Naive thymus-derived CD4-positive, alpha-beta T cell (primary cell): ENCODE measurements at regions not wholly inside any gene's neighbourhood (a gene's known extent, or its start where the extent isn't known, plus 50 kb on each side); places are given as distances from the start of the nearest gene placed in this dataset.

ENCODE experiments used
- ATAC-seq: fragments of 150-1000 bp; cut with Tn5 transposase; 2 replicates; pipeline ENCODE4 v1.10.0; 2021; ENCODE audit warnings: mild to moderate bottlenecking, moderate library complexity
- CTCF ChIA-PET: fragments of 350-600 bp; sonication (Branson Sonifier 250); formaldehyde crosslinking; loops from one replicate; lab custom pipeline; 2021; ENCODE audit warnings: antibody characterized with exemption; lab: Charles Lee
- POLR2A ChIA-PET: fragments of 350-600 bp; sonication (Branson Sonifier 250); formaldehyde crosslinking; loops from one replicate; lab custom pipeline; 2021; ENCODE audit warnings: antibody characterized with exemption, inconsistent platforms; lab: Charles Lee
- DNase-seq, 9 donors: peaks; one replicate each; pipeline versions ENCODE4 v3.0.0 to v3.0.0-alpha.2; 2020 to 2022; ENCODE audit warnings: mixed read lengths in 1 of 9
- H3K27ac ChIP-seq: one replicate; pipeline ENCODE4 v1.7.0; 2013; ENCODE audit warnings: mild to moderate bottlenecking, low read depth, low read length, moderate library complexity
- H3K27me3 ChIP-seq, 2 donors: one replicate each; pipeline ENCODE4 v1.7.0; 2013; ENCODE audit warnings: low read length in 2 of 2, mild to moderate bottlenecking in 2 of 2, moderate library complexity in 2 of 2; ENCODE audit not compliant: control insufficient read depth in 2 of 2, insufficient read depth in 2 of 2
- H3K36me3 ChIP-seq, 3 experiments: 1 replicate in 2 of 3; 2 replicates in 1 of 3; pipeline ENCODE4 v1.7.0; 2013; ENCODE audit warnings: low read length in 3 of 3, mild to moderate bottlenecking in 3 of 3, moderate library complexity in 1 of 3; ENCODE audit not compliant: insufficient read depth in 3 of 3, control insufficient read depth in 2 of 3
- H3K4me1 ChIP-seq, 2 donors: one replicate each; pipeline ENCODE4 v1.7.0; 2013; ENCODE audit warnings: low read length in 2 of 2, mild to moderate bottlenecking in 2 of 2, moderate library complexity in 1 of 2; ENCODE audit not compliant: control insufficient read depth in 2 of 2, insufficient read depth in 2 of 2
- H3K4me3 ChIP-seq: 2 replicates; pipeline ENCODE4 v1.7.0; 2013; ENCODE audit warnings: mild to moderate bottlenecking, low read length
- H3K9me3 ChIP-seq, 3 experiments: 1 replicate in 2 of 3; 2 replicates in 1 of 3; pipeline ENCODE4 v1.7.0; 2013; ENCODE audit warnings: low read length in 3 of 3; ENCODE audit not compliant: control insufficient read depth in 2 of 3
- H3K27ac Mint-ChIP-seq, 9 donors: one replicate each; pipeline ENCODE4 v1.8.0; 2020 to 2022; ENCODE audit warnings: mixed read lengths in 9 of 9, mild to moderate bottlenecking in 8 of 9, moderate library complexity in 5 of 9, inconsistent platforms in 2 of 9
- H3K27me3 Mint-ChIP-seq, 5 donors: one replicate each; pipeline ENCODE4 v1.8.0; 2021 to 2022; ENCODE audit warnings: mixed read lengths in 5 of 5, mild to moderate bottlenecking in 1 of 5
- H3K36me3 Mint-ChIP-seq, 5 donors: one replicate each; pipeline ENCODE4 v1.8.0; 2020 to 2022; ENCODE audit warnings: mixed read lengths in 5 of 5, mild to moderate bottlenecking in 3 of 5, inconsistent platforms in 1 of 5
- H3K4me1 Mint-ChIP-seq, 7 donors: one replicate each; pipeline ENCODE4 v1.8.0; 2020 to 2022; ENCODE audit warnings: mixed read lengths in 7 of 7, mild to moderate bottlenecking in 3 of 7, inconsistent platforms in 1 of 7
- H3K4me3 Mint-ChIP-seq, 10 donors: one replicate each; pipeline ENCODE4 v1.8.0; 2020 to 2022; ENCODE audit warnings: mild to moderate bottlenecking in 10 of 10, mixed read lengths in 10 of 10, moderate library complexity in 6 of 10, inconsistent platforms in 2 of 10
- H3K9me3 Mint-ChIP-seq, 11 donors: one replicate each; pipeline ENCODE4 v1.8.0; 2020 to 2022; ENCODE audit warnings: mixed read lengths in 11 of 11, mild to moderate bottlenecking in 4 of 11, inconsistent platforms in 1 of 11, moderate library complexity in 1 of 11
- intact Hi-C, 2 donors: fragments of 100-400 bp; cut with micrococcal nuclease; formaldehyde crosslinking; loops; one replicate each; pipeline ENCODE4 v1.15.1; 2023

GRCh38 chr11:69918231-69918937 lies 99.2 kb upstream of the FGF3 start:
- Histone ChIP-seq H3K4me1 (no peaks in the 10 kb centered on the region), H3K27ac (no peak overlapping the region), H3K4me3 (no peak overlapping the region), H3K9me3 (no peaks in the 10 kb centered on the region), H3K27me3 (no peaks in the 10 kb centered on the region), H3K36me3 (no peaks in the 10 kb centered on the region)
- H3K9me3 Mint-ChIP-seq: peaks cover 0 to 3% (median 0%) of the 10 kb centered on the region in 11 donors
- no peak overlapping the region for H3K4me3 Mint-ChIP-seq
- H3K27ac Mint-ChIP-seq: no peak overlapping the region
- DNase-seq: no peak
- peaks cover 9 to 59% (median 31%) of the 10 kb centered on the region in 5 donors for H3K27me3 Mint-ChIP-seq
- CTCF ChIA-PET: interaction anchor here (1.2 kb wide), 2 partner anchors 278 to 280 kb away, joined by 3 to 8 read pairs; no protein-coding TSS in a partner anchor
- POLR2A ChIA-PET: no interaction called here
- H3K36me3 Mint-ChIP-seq: no peaks in the 10 kb centered on the region
- peaks cover 0 to 5% (median 0%) of the 10 kb centered on the region in 7 donors for H3K4me1 Mint-ChIP-seq
- ATAC-seq: no peak
- intact Hi-C loops: loop anchor here in 1 of 2 donors (1.0 kb wide), 1 partner anchor 278 kb away; no protein-coding TSS in a partner anchor

GRCh38 chr11:69918938-69919650 lies 99.9 kb upstream of the FGF3 start:
- peak; percentile 65 for ATAC-seq
- DNase-seq: peak; percentile 25 to 83 (median 56)
- Mint-ChIP-seq H3K4me1 (peaks cover 0 to 5% (median 0%) of the 10 kb centered on the region in 7 donors), H3K9me3 (peaks cover 0 to 3% (median 0%) of the 10 kb centered on the region in 11 donors), H3K27me3 (peaks cover 13 to 66% (median 36%) of the 10 kb centered on the region in 5 donors), H3K4me3 (no peak overlapping the region), H3K27ac (no peak overlapping the region), H3K36me3 (no peaks in the 10 kb centered on the region)
- no peak overlapping the region for H3K27ac ChIP-seq
- H3K4me3 ChIP-seq: no peak overlapping the region
- H3K36me3 ChIP-seq: no peaks in the 10 kb centered on the region
- intact Hi-C loops: loop anchor here (1.0 kb wide), 1 partner anchor 277 kb away; no protein-coding TSS in a partner anchor
- no peaks in the 10 kb centered on the region for H3K27me3 ChIP-seq
- no peaks in the 10 kb centered on the region for H3K9me3 ChIP-seq
- no peaks in the 10 kb centered on the region for H3K4me1 ChIP-seq
- CTCF ChIA-PET: interaction anchor here (1.2 kb wide), 2 partner anchors 277 to 280 kb away, joined by 3 to 8 read pairs; no protein-coding TSS in a partner anchor
- POLR2A ChIA-PET: no interaction called here

DNA sequence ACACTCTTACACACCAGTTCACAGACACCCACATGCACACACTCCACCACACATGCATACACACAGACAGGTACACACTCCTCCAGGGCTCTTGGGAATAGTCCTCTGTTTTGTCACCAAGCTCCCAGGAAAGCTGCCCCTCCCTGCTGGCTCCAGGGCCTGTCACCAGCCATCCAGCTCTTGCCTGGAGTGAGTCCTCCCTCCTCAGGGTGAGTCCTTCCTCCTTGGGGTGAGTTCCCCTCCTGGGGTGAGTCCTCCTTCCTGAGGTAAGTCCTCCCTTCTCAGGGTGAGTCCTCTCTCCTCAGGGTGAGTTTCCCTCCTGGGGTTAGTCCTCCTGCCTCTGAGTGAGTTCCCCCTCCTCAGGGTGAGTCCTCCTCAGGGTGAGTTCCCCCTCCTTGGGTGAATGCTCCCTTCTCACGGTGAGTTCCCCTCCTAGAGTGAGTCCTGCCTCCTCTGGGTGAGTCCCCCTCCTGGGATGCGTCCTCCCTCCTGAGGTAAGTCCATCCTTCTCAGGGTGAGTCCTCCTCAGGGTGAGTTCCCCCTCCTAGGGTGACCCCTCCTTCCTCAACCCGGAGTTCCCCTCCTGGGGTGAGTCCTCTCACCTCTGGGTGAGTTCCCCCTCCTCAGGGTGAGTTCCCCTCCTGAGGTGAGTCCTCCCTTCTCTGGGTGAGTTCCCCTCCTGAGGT lies 100.6 kb upstream of the FGF3 start:
- peak; percentile 26 for ATAC-seq
- Mint-ChIP-seq H3K4me3 (no peak overlapping the region), H3K36me3 (peaks cover 0 to 3% (median 0%) of the 10 kb centered on the region in 5 donors), H3K9me3 (peaks cover 0 to 3% (median 0%) of the 10 kb centered on the region in 11 donors), H3K27me3 (peaks cover 19 to 72% (median 43%) of the 10 kb centered on the region in 5 donors), H3K4me1 (peaks cover 0 to 10% (median 4%) of the 10 kb centered on the region in 7 donors), H3K27ac (no peak overlapping the region)
- ChIA-PET POLR2A (no interaction called here), CTCF (no interaction called here)
- no peak overlapping the region for H3K27ac ChIP-seq
- H3K9me3 ChIP-seq: no peaks in the 10 kb centered on the region
- H3K27me3 ChIP-seq: peaks cover 0 to 4% of the 10 kb centered on the region in 2 donors
- no peak overlapping the region for H3K4me3 ChIP-seq
- H3K4me1 ChIP-seq: no peaks in the 10 kb centered on the region
- intact Hi-C loops: loop anchor here in 1 of 2 donors (1.0 kb wide), 1 partner anchor 276 kb away; no protein-coding TSS in a partner anchor
- no peak for DNase-seq
- no peaks in the 10 kb centered on the region for H3K36me3 ChIP-seq

DNA sequence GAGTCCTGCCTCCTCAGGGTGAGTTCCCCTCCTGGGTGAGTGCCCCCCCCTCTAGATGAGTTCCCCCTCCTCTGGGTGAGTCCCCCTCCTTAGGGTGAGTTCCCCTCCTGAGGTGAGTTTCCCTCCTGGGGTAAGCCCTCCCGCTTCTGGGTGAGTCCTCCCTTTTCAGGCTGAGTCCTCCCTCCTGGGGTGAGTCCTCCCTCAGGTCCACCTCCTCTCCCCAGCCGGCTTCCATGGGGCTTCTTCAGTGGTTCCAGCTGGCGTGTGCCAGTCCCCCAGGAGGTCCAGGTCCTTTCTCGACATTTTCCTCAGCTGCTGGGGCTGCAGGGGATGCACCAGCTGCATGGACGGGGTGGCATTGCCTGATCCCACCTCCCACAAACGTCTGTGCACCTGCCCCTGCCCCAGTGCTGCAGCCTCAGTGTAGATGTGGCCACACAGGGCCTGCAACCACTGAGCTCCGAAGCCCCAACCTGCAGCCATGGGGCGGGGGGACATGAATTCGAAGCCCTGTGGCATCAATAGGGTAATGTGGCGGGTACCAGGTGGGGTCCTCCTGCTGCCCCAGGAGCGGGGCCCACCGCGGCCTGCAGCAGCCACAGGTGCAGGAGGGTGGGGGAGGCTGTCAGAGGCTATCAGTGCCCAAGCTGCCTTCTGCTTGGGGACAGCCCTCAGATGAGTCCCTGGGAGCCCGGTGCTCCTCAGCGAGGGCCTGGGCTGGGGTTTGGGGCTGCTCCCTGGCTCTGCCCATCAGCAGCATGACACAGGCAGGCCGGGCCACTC lies 101.3 kb upstream of the FGF3 start:
- DNase-seq: no peak
- Histone ChIP-seq H3K36me3 (no peaks in the 10 kb centered on the region), H3K27me3 (peaks cover 0 to 5% of the 10 kb centered on the region in 2 donors), H3K4me3 (no peak overlapping the region), H3K4me1 (no peaks in the 10 kb centered on the region), H3K27ac (no peak overlapping the region), H3K9me3 (no peaks in the 10 kb centered on the region)
- H3K4me3 Mint-ChIP-seq: no peak overlapping the region
- peaks cover 3 to 13% (median 8%) of the 10 kb centered on the region in 7 donors for H3K4me1 Mint-ChIP-seq
- intact Hi-C loops: no loop called here
- H3K27me3 Mint-ChIP-seq: peaks cover 24 to 72% (median 44%) of the 10 kb centered on the region in 5 donors
- ATAC-seq: peak; percentile 16
- H3K36me3 Mint-ChIP-seq: peaks cover 0 to 3% (median 0%) of the 10 kb centered on the region in 5 donors
- POLR2A ChIA-PET: no interaction called here
- CTCF ChIA-PET: no interaction called here
- peaks cover 0 to 2% (median 0%) of the 10 kb centered on the region in 11 donors for H3K9me3 Mint-ChIP-seq
- H3K27ac Mint-ChIP-seq: no peak overlapping the region

DNA sequence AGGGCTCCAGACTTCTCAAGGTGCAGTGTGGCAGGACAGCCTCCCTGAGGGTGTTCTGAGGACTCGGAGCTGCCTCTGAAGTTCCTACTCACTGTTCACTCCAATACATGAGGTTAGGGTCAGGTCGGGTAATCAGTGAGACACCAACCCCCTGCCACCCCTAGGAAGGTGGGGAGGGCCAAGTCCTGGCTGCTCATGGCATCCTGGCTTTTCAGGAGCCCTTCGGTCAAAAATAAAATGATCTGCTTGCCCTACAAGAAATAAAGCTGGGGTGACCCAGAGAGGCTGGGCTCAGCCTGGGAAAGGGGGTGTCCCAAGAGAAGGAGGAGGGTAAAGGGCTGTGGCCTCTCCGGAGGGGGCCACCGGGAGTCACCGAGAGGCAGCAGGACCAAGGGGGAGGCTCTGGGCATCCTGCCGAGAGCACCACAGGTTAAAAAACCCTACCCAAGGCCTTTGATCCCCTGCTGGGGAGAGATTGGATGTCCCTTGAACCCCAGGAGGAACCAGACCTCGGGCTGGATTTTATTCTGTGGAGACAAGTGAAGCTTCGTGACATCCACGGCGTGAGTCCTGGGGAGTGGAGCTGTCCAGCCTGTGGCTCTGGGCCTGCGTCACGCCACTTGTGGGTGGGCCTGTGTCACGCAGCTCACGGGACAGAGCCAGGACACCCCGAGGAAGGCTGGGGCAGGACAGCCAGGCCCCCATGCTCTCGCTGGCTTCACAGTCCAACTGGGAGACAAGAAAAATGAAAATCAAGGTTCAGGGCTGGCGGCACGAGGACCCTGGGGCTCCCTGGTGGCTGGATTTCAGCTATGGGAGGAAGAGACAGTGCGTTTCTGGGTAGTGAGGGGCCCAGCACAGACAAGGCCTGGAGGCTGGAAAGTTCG lies 102.2 kb upstream of the FGF3 start:
- intact Hi-C loops: no loop called here
- peaks cover 0 to 5% of the 10 kb centered on the region in 2 donors for H3K27me3 ChIP-seq
- Mint-ChIP-seq H3K36me3 (peaks cover 0 to 3% (median 0%) of the 10 kb centered on the region in 5 donors), H3K4me3 (no peak overlapping the region), H3K9me3 (no peaks in the 10 kb centered on the region), H3K4me1 (peaks cover 6 to 17% (median 11%) of the 10 kb centered on the region in 7 donors), H3K27me3 (peaks cover 22 to 78% (median 45%) of the 10 kb centered on the region in 5 donors), H3K27ac (no peak overlapping the region)
- no peaks in the 10 kb centered on the region for H3K4me1 ChIP-seq
- CTCF ChIA-PET: no interaction called here
- POLR2A ChIA-PET: no interaction called here
- no peak overlapping the region for H3K27ac ChIP-seq
- H3K9me3 ChIP-seq: no peaks in the 10 kb centered on the region
- DNase-seq (no peak), ATAC-seq (no peak)
- H3K4me3 ChIP-seq: no peak overlapping the region
- H3K36me3 ChIP-seq: no peaks in the 10 kb centered on the region
